H1 (cell line): ENCODE measurements at regions not wholly inside any gene's neighbourhood (a gene's known extent, or its start where the extent isn't known, plus 50 kb on each side); places are given as distances from the start of the nearest gene placed in this dataset.

ENCODE experiments used
- CTCF ChIA-PET: fragments of 300-600 bp; sonication (Branson Sonifier 250); formaldehyde crosslinking; loops from one replicate; lab custom pipeline; 2021; ENCODE audit not compliant: partially characterized antibody; lab: Charles Lee
- POLR2A ChIA-PET: fragments of 300-600 bp; sonication (Branson Sonifier 250); formaldehyde crosslinking; loops from one replicate; lab custom pipeline; 2021; ENCODE audit warnings: inconsistent platforms; ENCODE audit not compliant: partially characterized antibody; lab: Charles Lee
- DNase-seq, 2 experiments: peaks; one replicate each; pipeline versions ENCODE4 v3.0.0 to v3.0.0-alpha.2; 2010 to 2022; ENCODE audit warnings: low spot score in 2 of 2, low read depth in 1 of 2, mixed read lengths in 1 of 2
- FAIRE-seq: peaks from 2 replicates; lab custom pipeline; 2011; peaks lifted over from hg19 to GRCh38; lab: Jason Lieb, UNC
- H2AFZ ChIP-seq: 2 replicates; pipeline ENCODE4 v1.8.1; 2012; ENCODE audit warnings: low read length, inconsistent platforms
- H2AK5ac ChIP-seq: 2 replicates; pipeline ENCODE4 v1.6.1; 2013; ENCODE audit warnings: low read depth, low read length
- H2BK120ac ChIP-seq: replicated peaks from 2 replicates; pipeline ENCODE3; 2013; ENCODE audit warnings: low read depth, low read length, inconsistent platforms
- H2BK12ac ChIP-seq: 2 replicates; pipeline ENCODE4 v1.6.1; 2013; ENCODE audit warnings: low read depth, low read length
- H2BK15ac ChIP-seq: 2 replicates; pipeline ENCODE4 v1.6.1; 2013; ENCODE audit warnings: low read length
- H2BK20ac ChIP-seq: 2 replicates; pipeline ENCODE4 v1.6.1; 2013; ENCODE audit warnings: low read length
- H2BK5ac ChIP-seq: 2 replicates; pipeline ENCODE4 v1.6.1; 2013; ENCODE audit warnings: low read depth, low read length
- H3K14ac ChIP-seq: 2 replicates; pipeline ENCODE4 v1.6.1; 2013; ENCODE audit warnings: inconsistent platforms; ENCODE audit not compliant: insufficient read length
- H3K18ac ChIP-seq: 2 replicates; pipeline ENCODE4 v1.6.1; 2013; ENCODE audit warnings: low read length; ENCODE audit errors: extremely low read depth
- H3K23ac ChIP-seq: 2 replicates; pipeline ENCODE4 v1.6.1; 2013; ENCODE audit warnings: inconsistent platforms; ENCODE audit not compliant: insufficient read length
- H3K23me2 ChIP-seq: 2 replicates; pipeline ENCODE4 v1.6.1; 2013; ENCODE audit warnings: low read depth, low read length
- H3K27ac ChIP-seq: 2 replicates; pipeline ENCODE4 v1.6.1; 2011; ENCODE audit warnings: low read depth, low read length, inconsistent platforms
- H3K27me3 ChIP-seq, 4 experiments: replicated peaks in 1 of 4; 1 replicate in 1 of 4; 2 replicates in 3 of 4; pipeline versions ENCODE4 v1.6.1 to v1.8.1; 2011 to 2013; ENCODE audit warnings: low read length in 3 of 4, mild to moderate bottlenecking in 3 of 4, inconsistent platforms in 2 of 4, mixed read lengths in 2 of 4, moderate library complexity in 1 of 4; ENCODE audit not compliant: control insufficient read depth in 3 of 4, insufficient read depth in 3 of 4; ENCODE audit errors: extremely low read depth in 1 of 4
- H3K36me3 ChIP-seq, 4 experiments: 2 replicates each; pipeline versions ENCODE4 v1.6.1 to v1.8.1; 2011 to 2013; ENCODE audit warnings: mild to moderate bottlenecking in 4 of 4, low read length in 3 of 4, moderate library complexity in 2 of 4, control low read depth in 1 of 4, inconsistent platforms in 1 of 4; ENCODE audit not compliant: insufficient read depth in 4 of 4, control insufficient read depth in 2 of 4
- H3K4ac ChIP-seq: replicated peaks from 2 replicates; pipeline ENCODE3; 2013; ENCODE audit warnings: low read length, low read depth, mixed read lengths, inconsistent platforms; ENCODE audit not compliant: insufficient read length
- H3K4me1 ChIP-seq, 4 experiments: replicated peaks in 1 of 4; 1 replicate in 1 of 4; 2 replicates in 3 of 4; pipeline versions ENCODE4 v1.6.1 to v1.8.1; 2011 to 2013; ENCODE audit warnings: low read length in 3 of 4, inconsistent platforms in 2 of 4, mixed read lengths in 1 of 4; ENCODE audit not compliant: insufficient read depth in 4 of 4, control insufficient read depth in 3 of 4
- H3K4me2 ChIP-seq, 2 experiments: 2 replicates each; pipeline versions ENCODE4 v1.6.1 to v1.8.1; 2011 to 2013; ENCODE audit warnings: low read depth in 2 of 2, low read length in 2 of 2, control low read depth in 1 of 2, inconsistent platforms in 1 of 2, mild to moderate bottlenecking in 1 of 2; ENCODE audit not compliant: insufficient read depth in 1 of 2
- H3K4me3 ChIP-seq, 4 experiments: fragments of 200-600, 300-600 bp in 1 of 4; sonication (generic), shearing (Covaris generic), sonication (Bioruptor Twin) in 1 of 4; 2 replicates each; pipeline versions ENCODE4 v1.5.1 to v1.8.1; 2011 to 2016; ENCODE audit warnings: low read length in 4 of 4, low read depth in 3 of 4, control low read depth in 2 of 4, inconsistent platforms in 2 of 4, mild to moderate bottlenecking in 2 of 4, mixed read lengths in 1 of 4, moderate library complexity in 1 of 4; ENCODE audit not compliant: insufficient read depth in 2 of 4; ENCODE audit errors: extremely low read depth in 1 of 4
- H3K56ac ChIP-seq: replicated peaks from 2 replicates; pipeline ENCODE3; 2013; ENCODE audit warnings: low read depth, mild to moderate bottlenecking, mixed read lengths, low read length, inconsistent platforms; ENCODE audit not compliant: insufficient read length
- H3K79me1 ChIP-seq: 2 replicates; pipeline ENCODE4 v1.6.1; 2013; ENCODE audit warnings: low read depth, low read length, control low read depth
- H3K79me2 ChIP-seq, 2 experiments: 2 replicates each; pipeline versions ENCODE4 v1.6.1 to v1.8.1; 2012 to 2013; ENCODE audit warnings: low read length in 2 of 2, mild to moderate bottlenecking in 2 of 2, inconsistent platforms in 1 of 2; ENCODE audit not compliant: insufficient read depth in 2 of 2, control insufficient read depth in 1 of 2
- H3K9ac ChIP-seq, 4 experiments: replicated peaks in 1 of 4; 1 replicate in 1 of 4; 2 replicates in 3 of 4; pipeline versions ENCODE4 v1.6.1 to v1.8.1; 2011 to 2013; ENCODE audit warnings: low read depth in 3 of 4, low read length in 3 of 4, control low read depth in 2 of 4, mild to moderate bottlenecking in 2 of 4, moderate library complexity in 2 of 4, inconsistent platforms in 1 of 4; ENCODE audit errors: extremely low read depth in 1 of 4
- H3K9me3 ChIP-seq, 2 experiments: 2 replicates each; pipeline versions ENCODE4 v1.6.1 to v1.8.1; 2012 to 2013; ENCODE audit warnings: mild to moderate bottlenecking in 2 of 2, moderate library complexity in 2 of 2, control low read depth in 1 of 2, inconsistent platforms in 1 of 2, low read depth in 1 of 2, low read length in 1 of 2, mixed read lengths in 1 of 2; ENCODE audit not compliant: insufficient read depth in 2 of 2
- H4K20me1 ChIP-seq, 2 experiments: replicated peaks in 1 of 2; 2 replicates each; pipeline versions ENCODE3 to v1.8.1; 2011 to 2013; ENCODE audit warnings: inconsistent platforms in 2 of 2, low read length in 2 of 2, mild to moderate bottlenecking in 1 of 2; ENCODE audit not compliant: insufficient read depth in 2 of 2, control insufficient read depth in 1 of 2
- H4K5ac ChIP-seq: 2 replicates; pipeline ENCODE4 v1.6.1; 2013; ENCODE audit warnings: low read length, low read depth, mixed read lengths, inconsistent platforms; ENCODE audit not compliant: insufficient read length
- H4K8ac ChIP-seq: 2 replicates; pipeline ENCODE4 v1.8.0; 2013; ENCODE audit warnings: mild to moderate bottlenecking, moderate library complexity, low read length, inconsistent platforms; ENCODE audit not compliant: insufficient read depth; ENCODE audit errors: extremely low read depth
- H4K91ac ChIP-seq: replicated peaks from 2 replicates; pipeline ENCODE3; 2013; ENCODE audit warnings: low read length, mixed read lengths, inconsistent platforms; ENCODE audit not compliant: insufficient read length
- JUN ChIP-seq: IDR thresholded peaks from 2 replicates; pipeline ENCODE4 v1.6.1; 2011; ENCODE audit warnings: low read depth, mild to moderate bottlenecking, improper control_type of control experiment, low read length
- TEAD4 ChIP-seq: IDR thresholded peaks from 2 replicates; pipeline ENCODE4 v1.6.1; 2012; ENCODE audit warnings: low read depth, low read length, inconsistent platforms, mixed read lengths
- WGBS, 2 experiments: shearing (Covaris generic) in 1 of 2; methylation state at CpG; one replicate each; pipeline versions ENCODE4 v1.1.6 to v1.1.7; 2013 to 2015; ENCODE audit warnings: low lambda C conversion rate in 2 of 2, mixed read lengths in 2 of 2, inconsistent platforms in 1 of 2, low coverage in 1 of 2, missing lambda C conversion rate in 1 of 2; ENCODE audit not compliant: insufficient replicate concordance in 2 of 2, insufficient coverage in 1 of 2, insufficient read length in 1 of 2; ENCODE audit errors: extremely low coverage in 1 of 2, missing lambda C conversion rate in 1 of 2; 5-methylcytosine and 5-hydroxymethylcytosine counted together

GRCh38 chr9:105037139-105037538, 109.2 kb upstream of the ABCA1 start:
- H3K4me1 ChIP-seq: peaks cover 0 to 3% (median 0%) of the 10 kb centered on the region in 4 experiments; a peak in 1 of 7 replicates

More at GRCh38 chr9:105037139-105037538, 109.2 kb upstream of the ABCA1 start:
- no peak overlapping the region for H3K18ac ChIP-seq
- no peaks in the 10 kb centered on the region for H3K27me3 ChIP-seq
- peaks cover 3 to 8% of the 10 kb centered on the region in 2 experiments; a peak in 3 of 4 replicates for H3K9me3 ChIP-seq
- no peaks in the 10 kb centered on the region for H3K36me3 ChIP-seq
- H3K4me3 ChIP-seq: no peak overlapping the region
- CTCF ChIA-PET: no interaction called here
- no peak overlapping the region for H2AK5ac ChIP-seq
- FAIRE-seq (no peak), DNase-seq (no peak)
- H4K91ac ChIP-seq: no peak overlapping the region
- H3K9ac ChIP-seq: no peak overlapping the region
- no peak overlapping the region for H4K5ac ChIP-seq
- no peak overlapping the region for H3K14ac ChIP-seq
- H3K4ac ChIP-seq: no peak overlapping the region
- H2BK20ac ChIP-seq: no peak overlapping the region
- H3K79me1 ChIP-seq: no peaks in the 10 kb centered on the region
- no peaks in the 10 kb centered on the region for H3K79me2 ChIP-seq
- no peak overlapping the region for H3K56ac ChIP-seq
- no peak overlapping the region for H2BK12ac ChIP-seq
- H4K20me1 ChIP-seq: no peaks in the 10 kb centered on the region
- no peak overlapping the region for H2BK5ac ChIP-seq
- no peak overlapping the region for H3K27ac ChIP-seq
- 86% methylated on average over 1 of the region's 1 CpG; no CpG with 5 or more reads in 1 of the 2 experiments for WGBS, 2 experiments
- H2BK120ac ChIP-seq: no peak overlapping the region
- H4K8ac ChIP-seq: no peak overlapping the region
- H3K4me2 ChIP-seq: no peak overlapping the region
- no peaks in the 10 kb centered on the region for H3K23me2 ChIP-seq
- TF ChIP-seq TEAD4 (no peak), JUN (no peak)
- H2AFZ ChIP-seq: no peak overlapping the region
- no peak overlapping the region for H3K23ac ChIP-seq
- POLR2A ChIA-PET: interaction anchor here (0.6 kb wide), 1 partner anchor 20 kb away, joined by 3 read pairs; no protein-coding TSS in a partner anchor
- no peak overlapping the region for H2BK15ac ChIP-seq
